Smooth muscle cell (in vitro differentiated cells): ENCODE measurements at regions not wholly inside any gene's neighbourhood (a gene's known extent, or its start where the extent isn't known, plus 50 kb on each side); places are given as distances from the start of the nearest gene placed in this dataset.

Experiments
- DNase-seq: peaks from one replicate; lab custom pipeline; 2025; ENCODE audit not compliant: unreplicated experiment; lab: John Stamatoyannopoulos, UW
- H2AFZ ChIP-seq: fragments of 200-600 bp; sonication (generic); 2 replicates; pipeline ENCODE4 v1.6.0; 2016; ENCODE audit warnings: antibody characterized with exemption, low read depth, mild to moderate bottlenecking
- H3F3A ChIP-seq: fragments of 200-600 bp; sonication (generic); 2 replicates; pipeline ENCODE4 v1.6.0; 2017; ENCODE audit warnings: antibody characterized with exemption, low read depth
- H3K27ac ChIP-seq: fragments of 200-600 bp; sonication (generic); 2 replicates; pipeline ENCODE4 v1.5.1; 2016; ENCODE audit warnings: low read depth, mild to moderate bottlenecking
- H3K27me3 ChIP-seq: fragments of 200-600 bp; sonication (generic); 2 replicates; pipeline ENCODE4 v1.6.1; 2016; ENCODE audit warnings: low read depth, mild to moderate bottlenecking
- H3K36me3 ChIP-seq: fragments of 200-600 bp; sonication (generic); 2 replicates; pipeline ENCODE4 v1.5.1; 2016; ENCODE audit warnings: low read depth
- H3K4me1 ChIP-seq: fragments of 200-600 bp; sonication (generic); 2 replicates; pipeline ENCODE4 v1.5.1; 2016; ENCODE audit warnings: low read depth
- H3K4me2 ChIP-seq: fragments of 200-600 bp; sonication (generic); 2 replicates; pipeline ENCODE4 v1.6.0; 2016; ENCODE audit warnings: mild to moderate bottlenecking
- H3K4me3 ChIP-seq: fragments of 200-600 bp; sonication (generic); 2 replicates; pipeline ENCODE4 v1.5.1; 2016; ENCODE audit warnings: mild to moderate bottlenecking
- H3K79me2 ChIP-seq: fragments of 200-600 bp; sonication (generic); 2 replicates; pipeline ENCODE4 v1.6.0; 2016; ENCODE audit warnings: low read depth, mild to moderate bottlenecking
- H3K9ac ChIP-seq: fragments of 200-600 bp; sonication (generic); 2 replicates; pipeline ENCODE4 v1.6.0; 2016; ENCODE audit warnings: low read depth
- H3K9me3 ChIP-seq: fragments of 200-600 bp; sonication (generic); replicated peaks from 2 replicates; pipeline ENCODE4 v1.5.1; 2016; ENCODE audit warnings: low read depth
- H4K20me1 ChIP-seq: fragments of 200-600 bp; sonication (generic); 2 replicates; pipeline ENCODE4 v1.6.0; 2016; ENCODE audit warnings: low read depth
- CTCF ChIP-seq: fragments of 200-600 bp; sonication (generic); IDR thresholded peaks from 2 replicates; pipeline ENCODE4 v1.5.1; 2017; ENCODE audit warnings: borderline replicate concordance, mild to moderate bottlenecking, antibody characterized with exemption; ENCODE audit not compliant: insufficient read depth, poor library complexity, severe bottlenecking
- WGBS: methylation state at CpG from one replicate; pipeline ENCODE4 v1.1.7; 2016; ENCODE audit warnings: low lambda C conversion rate; 5-methylcytosine and 5-hydroxymethylcytosine counted together

DNA sequence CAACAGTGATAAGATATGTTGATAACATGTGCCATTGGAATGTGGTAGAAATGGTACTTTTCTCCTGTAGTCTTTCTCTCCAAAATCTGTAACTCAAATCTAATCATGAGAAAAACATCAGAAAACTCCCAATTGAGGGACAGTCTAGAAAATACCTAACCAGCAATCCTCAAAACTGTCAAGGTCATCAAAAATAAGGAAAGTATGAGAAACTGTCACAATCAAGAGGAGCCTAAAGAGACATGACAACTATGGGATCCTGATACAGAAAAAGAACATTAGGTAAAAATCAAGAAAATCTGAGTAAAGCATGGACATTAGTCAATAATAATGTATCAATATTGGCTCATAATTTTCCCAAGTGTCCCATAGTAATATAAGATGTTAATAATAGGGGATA lies 124.5 kb upstream of the PPP1R2C start:
- H3K9ac ChIP-seq = no peak overlapping the region
- H3K27me3 ChIP-seq = no peaks in the 10 kb centered on the region
- H4K20me1 ChIP-seq = no peaks in the 10 kb centered on the region
- H3K4me1 ChIP-seq = peaks cover 6% of the 10 kb centered on the region
- no peaks in the 10 kb centered on the region for H3K9me3 ChIP-seq
- no peaks in the 10 kb centered on the region for H3F3A ChIP-seq
- no peak for DNase-seq
- H2AFZ ChIP-seq = no peak overlapping the region
- H3K36me3 ChIP-seq = no peaks in the 10 kb centered on the region
- H3K4me2 ChIP-seq = no peak overlapping the region
- H3K79me2 ChIP-seq = no peaks in the 10 kb centered on the region
- no peak for TF ChIP-seq CTCF
- no peak overlapping the region for H3K4me3 ChIP-seq
- H3K27ac ChIP-seq = no peak overlapping the region

- no peak for DNase-seq
- H3K4me1 ChIP-seq = no peaks in the 10 kb centered on the region
- WGBS = 85% methylated on average over 3 of the region's 3 CpGs
- H3K79me2 ChIP-seq = no peaks in the 10 kb centered on the region
- H3K4me2 ChIP-seq = no peak overlapping the region
- H3K27me3 ChIP-seq = no peaks in the 10 kb centered on the region
- H2AFZ ChIP-seq = peak overlapping the region; percentile 65
- no peak overlapping the region for H3K27ac ChIP-seq
- no peaks in the 10 kb centered on the region for H3K9me3 ChIP-seq
- H3K4me3 ChIP-seq = no peak overlapping the region
- H3F3A ChIP-seq = no peaks in the 10 kb centered on the region
- H3K9ac ChIP-seq = no peak overlapping the region
- H3K36me3 ChIP-seq = no peaks in the 10 kb centered on the region
- no peaks in the 10 kb centered on the region for H4K20me1 ChIP-seq
- TF ChIP-seq CTCF = no peak
These were observed 142.8 kb upstream of the PPP1R2C start for GRCh38 chrX:42920752-42921151.

- Histone ChIP-seq H3K36me3 (no peaks in the 10 kb centered on the region), H4K20me1 (no peaks in the 10 kb centered on the region), H3K4me3 (no peak overlapping the region), H3K79me2 (no peaks in the 10 kb centered on the region), H3K4me2 (no peak overlapping the region), H3K9ac (no peak overlapping the region), H3K9me3 (no peaks in the 10 kb centered on the region), H3K4me1 (no peaks in the 10 kb centered on the region), H3K27ac (no peak overlapping the region), H2AFZ (no peak overlapping the region), H3F3A (no peaks in the 10 kb centered on the region), H3K27me3 (no peaks in the 10 kb centered on the region)
- 96% methylated on average over 1 of the region's 1 CpG for WGBS
- no peak for TF ChIP-seq CTCF
- DNase-seq = no peak
These were observed 152.1 kb upstream of the PPP1R2C start for GRCh38 chrX:42930071-42930470.

GRCh38 chrX:42930951-42931350 lies 153.0 kb upstream of the PPP1R2C start:
- Histone ChIP-seq H3K4me1 (no peaks in the 10 kb centered on the region), H3K4me3 (no peak overlapping the region), H3K9ac (no peak overlapping the region), H3F3A (no peaks in the 10 kb centered on the region), H4K20me1 (no peaks in the 10 kb centered on the region), H3K4me2 (no peak overlapping the region), H3K27ac (no peak overlapping the region), H3K79me2 (no peaks in the 10 kb centered on the region), H2AFZ (no peak overlapping the region), H3K36me3 (no peaks in the 10 kb centered on the region), H3K27me3 (no peaks in the 10 kb centered on the region), H3K9me3 (no peaks in the 10 kb centered on the region)
- 32% methylated on average over 1 of the region's 1 CpG for WGBS
- TF ChIP-seq CTCF = no peak
- DNase-seq = no peak
